Kidney epithelial cell (primary cell): ENCODE measurements at regions not wholly inside any gene's neighbourhood (a gene's known extent, or its start where the extent isn't known, plus 50 kb on each side); places are given as distances from the start of the nearest gene placed in this dataset.

ENCODE experiments used
- DNase-seq: peaks from one replicate; pipeline ENCODE4 v3.0.0-alpha.2; 2010; ENCODE audit warnings: low read depth
- H3K27me3 ChIP-seq: 2 replicates; pipeline ENCODE4 v1.6.0; 2011; ENCODE audit warnings: low read length; ENCODE audit not compliant: control insufficient read depth, insufficient read depth
- H3K36me3 ChIP-seq: 2 replicates; pipeline ENCODE4 v1.5.1; 2011; ENCODE audit warnings: low read length; ENCODE audit not compliant: control insufficient read depth, insufficient read depth
- H3K4me3 ChIP-seq: 2 replicates; pipeline ENCODE4 v1.5.1; 2011; ENCODE audit warnings: low read depth, mild to moderate bottlenecking, control low read depth, low read length
- CTCF ChIP-seq: IDR thresholded peaks from 2 replicates; pipeline ENCODE4 v1.5.1; 2011; ENCODE audit warnings: mild to moderate bottlenecking, moderate library complexity, low read length, control low read depth, inconsistent platforms; ENCODE audit not compliant: insufficient read depth, poor library complexity, severe bottlenecking

GRCh38 chr10:34931216-34931615 lies 116.1 kb upstream of the PARD3 start:
- Histone ChIP-seq H3K27me3 (no peaks in the 10 kb centered on the region), H3K36me3 (no peaks in the 10 kb centered on the region), H3K4me3 (no peak overlapping the region)
- no peak for TF ChIP-seq CTCF
- no peak for DNase-seq

- TF ChIP-seq CTCF = no peak
- Histone ChIP-seq H3K27me3 (peaks cover 5% of the 10 kb centered on the region), H3K4me3 (no peak overlapping the region), H3K36me3 (no peaks in the 10 kb centered on the region)
- no peak for DNase-seq
These were observed 107.0 kb upstream of the PARD3 start for GRCh38 chr10:34922138-34922537.

GRCh38 chr10:34920578-34920977 lies 105.5 kb upstream of the PARD3 start:
- H3K27me3 ChIP-seq = peaks cover 5% of the 10 kb centered on the region
- no peak for TF ChIP-seq CTCF
- DNase-seq = no peak
- H3K36me3 ChIP-seq = no peaks in the 10 kb centered on the region
- H3K4me3 ChIP-seq = no peak overlapping the region

- no peak for DNase-seq
- no peak for TF ChIP-seq CTCF
- H3K27me3 ChIP-seq = peaks cover 5% of the 10 kb centered on the region
These were observed 103.8 kb upstream of the PARD3 start for GRCh38 chr10:34918776-34919315.

GRCh38 chr10:34918060-34918775 lies 103.1 kb upstream of the PARD3 start:
- no peak for DNase-seq
- TF ChIP-seq CTCF = no peak
- peaks cover 5% of the 10 kb centered on the region for H3K27me3 ChIP-seq
- H3K4me3 ChIP-seq = no peak overlapping the region
- no peaks in the 10 kb centered on the region for H3K36me3 ChIP-seq

More at GRCh38 chr10:34918776-34919315, 103.8 kb upstream of the PARD3 start:
- Histone ChIP-seq H3K36me3 (no peaks in the 10 kb centered on the region), H3K4me3 (no peak overlapping the region)

- TF ChIP-seq CTCF = no peak
- Histone ChIP-seq H3K36me3 (no peaks in the 10 kb centered on the region), H3K27me3 (peaks cover 5% of the 10 kb centered on the region), H3K4me3 (no peak overlapping the region)
- peak; percentile 81 for DNase-seq
These were observed 101.2 kb upstream of the PARD3 start for GRCh38 chr10:34916314-34916713.
